ENCODE measurements at regions not wholly inside any gene's neighbourhood (a gene's known extent, or its start where the extent isn't known, plus 50 kb on each side); places are given as distances from the start of the nearest gene placed in this dataset.

GRCh38 chr12:94803939-94804338 is 153.6 kb upstream of the TMCC3 start:
- Histone ChIP-seq H3K27me3 (no peaks in the 10 kb centered on the region), H3K36me3 (no peaks in the 10 kb centered on the region), H3K9me3 (no peaks in the 10 kb centered on the region), H3K4me3 (no peak overlapping the region)
- DNase-seq: no peak

- Histone ChIP-seq H3K36me3 (no peaks in the 10 kb centered on the region), H3K27me3 (no peaks in the 10 kb centered on the region), H3K4me3 (no peak overlapping the region), H3K9me3 (no peaks in the 10 kb centered on the region)
- DNase-seq: no peak
Measured at GRCh38 chr12:94802796-94803195, 152.4 kb upstream of the TMCC3 start.

- H3K4me3 ChIP-seq: no peak overlapping the region
- H3K27me3 ChIP-seq: no peaks in the 10 kb centered on the region
- no peaks in the 10 kb centered on the region for H3K36me3 ChIP-seq
- no peaks in the 10 kb centered on the region for H3K9me3 ChIP-seq
- DNase-seq: no peak
Measured at GRCh38 chr12:94801745-94802144, 151.4 kb upstream of the TMCC3 start.

GRCh38 chr12:94799136-94799535 is 148.8 kb upstream of the TMCC3 start:
- Histone ChIP-seq H3K36me3 (no peaks in the 10 kb centered on the region), H3K4me3 (no peak overlapping the region), H3K27me3 (no peaks in the 10 kb centered on the region), H3K9me3 (no peaks in the 10 kb centered on the region)
- no peak for DNase-seq

- H3K4me3 ChIP-seq: no peak overlapping the region
- no peak for DNase-seq
- no peaks in the 10 kb centered on the region for H3K27me3 ChIP-seq
- no peaks in the 10 kb centered on the region for H3K9me3 ChIP-seq
- no peaks in the 10 kb centered on the region for H3K36me3 ChIP-seq
Measured at GRCh38 chr12:94798113-94798512, 147.8 kb upstream of the TMCC3 start.

GRCh38 chr12:94795520-94795919 is 145.2 kb upstream of the TMCC3 start:
- H3K36me3 ChIP-seq: no peaks in the 10 kb centered on the region
- H3K4me3 ChIP-seq: no peak overlapping the region
- H3K9me3 ChIP-seq: no peaks in the 10 kb centered on the region
- peak; percentile 75 for DNase-seq
- H3K27me3 ChIP-seq: no peaks in the 10 kb centered on the region

- no peaks in the 10 kb centered on the region for H3K27me3 ChIP-seq
- H3K4me3 ChIP-seq: no peak overlapping the region
- no peaks in the 10 kb centered on the region for H3K36me3 ChIP-seq
- no peak for DNase-seq
- H3K9me3 ChIP-seq: no peaks in the 10 kb centered on the region
Measured at GRCh38 chr12:94795044-94795443, 144.7 kb upstream of the TMCC3 start.

GRCh38 chr12:94793191-94793595 is 142.8 kb upstream of the TMCC3 start:
- no peak for DNase-seq
- Histone ChIP-seq H3K27me3 (no peaks in the 10 kb centered on the region), H3K36me3 (no peaks in the 10 kb centered on the region), H3K9me3 (no peaks in the 10 kb centered on the region), H3K4me3 (no peak overlapping the region)

GRCh38 chr12:94792693-94793092 is 142.3 kb upstream of the TMCC3 start:
- Histone ChIP-seq H3K4me3 (no peak overlapping the region), H3K9me3 (no peaks in the 10 kb centered on the region), H3K27me3 (no peaks in the 10 kb centered on the region), H3K36me3 (no peaks in the 10 kb centered on the region)
- DNase-seq: no peak

GRCh38 chr12:94791933-94792332 is 141.6 kb upstream of the TMCC3 start:
- no peak for DNase-seq
- H3K4me3 ChIP-seq: no peak overlapping the region
- no peaks in the 10 kb centered on the region for H3K36me3 ChIP-seq
- no peaks in the 10 kb centered on the region for H3K9me3 ChIP-seq
- H3K27me3 ChIP-seq: no peaks in the 10 kb centered on the region

- H3K27me3 ChIP-seq: no peaks in the 10 kb centered on the region
- H3K4me3 ChIP-seq: no peak overlapping the region
- no peaks in the 10 kb centered on the region for H3K9me3 ChIP-seq
- no peaks in the 10 kb centered on the region for H3K36me3 ChIP-seq
- DNase-seq: no peak
Measured at GRCh38 chr12:94790825-94791224, 140.5 kb upstream of the TMCC3 start.

GRCh38 chr12:94790370-94790769 is 140.0 kb upstream of the TMCC3 start:
- Histone ChIP-seq H3K9me3 (no peaks in the 10 kb centered on the region), H3K36me3 (no peaks in the 10 kb centered on the region), H3K4me3 (no peak overlapping the region), H3K27me3 (no peaks in the 10 kb centered on the region)
- no peak for DNase-seq

GRCh38 chr12:94789510-94790225 is 139.3 kb upstream of the TMCC3 start:
- no peak overlapping the region for H3K4me3 ChIP-seq
- H3K36me3 ChIP-seq: no peaks in the 10 kb centered on the region
- H3K9me3 ChIP-seq: no peaks in the 10 kb centered on the region
- no peaks in the 10 kb centered on the region for H3K27me3 ChIP-seq
- no peak for DNase-seq

GRCh38 chr12:94788298-94788697 is 137.9 kb upstream of the TMCC3 start:
- Histone ChIP-seq H3K9me3 (no peaks in the 10 kb centered on the region), H3K36me3 (no peaks in the 10 kb centered on the region), H3K27me3 (no peaks in the 10 kb centered on the region), H3K4me3 (no peak overlapping the region)
- no peak for DNase-seq

- DNase-seq: no peak
Measured at GRCh38 chr12:94786906-94787305, 136.5 kb upstream of the TMCC3 start.

GRCh38 chr12:94783862-94784261 is 133.5 kb upstream of the TMCC3 start:
- no peak for DNase-seq

More at GRCh38 chr12:94786906-94787305, 136.5 kb upstream of the TMCC3 start:
- Histone ChIP-seq H3K9me3 (peaks cover 4% of the 10 kb centered on the region; the same call in 1 of the 2 replicates), H3K27me3 (no peaks in the 10 kb centered on the region), H3K4me3 (no peak overlapping the region), H3K36me3 (no peaks in the 10 kb centered on the region)

GRCh38 chr12:94783343-94783742 is 133.0 kb upstream of the TMCC3 start:
- Histone ChIP-seq H3K36me3 (no peaks in the 10 kb centered on the region), H3K4me3 (no peak overlapping the region), H3K27me3 (no peaks in the 10 kb centered on the region), H3K9me3 (peaks cover 5% of the 10 kb centered on the region; the same call in 1 of the 2 replicates)
- DNase-seq: no peak

More at GRCh38 chr12:94783862-94784261, 133.5 kb upstream of the TMCC3 start:
- H3K4me3 ChIP-seq: no peak overlapping the region
- H3K27me3 ChIP-seq: no peaks in the 10 kb centered on the region
- H3K36me3 ChIP-seq: no peaks in the 10 kb centered on the region
- peaks cover 5% of the 10 kb centered on the region; the same call in 1 of the 2 replicates for H3K9me3 ChIP-seq

- Histone ChIP-seq H3K36me3 (no peaks in the 10 kb centered on the region), H3K4me3 (no peak overlapping the region), H3K9me3 (peaks cover 5% of the 10 kb centered on the region; the same call in 1 of the 2 replicates), H3K27me3 (peaks cover 4% of the 10 kb centered on the region; the same call in 1 of the 2 replicates)
- DNase-seq: no peak
Measured at GRCh38 chr12:94781835-94782234, 131.5 kb upstream of the TMCC3 start.

Data from MG63 (cell line).